ENCODE measurements at regions not wholly inside any gene's neighbourhood (a gene's known extent, or its start where the extent isn't known, plus 50 kb on each side); places are given as distances from the start of the nearest gene placed in this dataset.

- TF ChIP-seq USF2 (IDR thresholded peaks at IDR 0.05; ENCODE audit: borderline replicate concordance, low read depth, low read length) (no peak), TAF1 (IDR thresholded peaks at IDR 0.05; ENCODE audit: borderline replicate concordance, low read depth, low read length) (no peak)
These were observed 55.6 kb upstream of the TESK1 start (continued) for GRCh38 chr9:35549441-35549840.

- Histone ChIP-seq H3K9ac (no peak overlapping the region), H4K20me1 (ENCODE audit: insufficient read depth) (peaks cover 43% of the 10 kb centered on the region), H3K27me3 (ENCODE audit: insufficient read depth) (no peaks in the 10 kb centered on the region), H3K4me2 (no peak overlapping the region), H2AFZ (ENCODE audit: low read depth) (no peak overlapping the region), H3K9me3 (no peaks in the 10 kb centered on the region), H3K36me3 (replicated peaks in 1 of 2; ENCODE audit: control insufficient read depth in 1 of 2, insufficient read depth in 2 of 2, low read length in 1 of 2) (peaks cover 27% of the 10 kb centered on the region in 2 experiments), H3K27ac (ENCODE audit: low read depth in 2 of 2, low read length in 1 of 2) (peak overlapping the region in 1 of 2 experiments; percentile 38; a peak in 2 of 4 replicates), H3K4me3 (ENCODE audit: low read depth in 2 of 2, low read length in 1 of 2) (no peak overlapping the region), H3F3A (replicated peaks; ENCODE audit: insufficient read depth) (peaks cover 12% of the 10 kb centered on the region), H3K79me2 (ENCODE audit: insufficient read depth) (peaks cover 74% of the 10 kb centered on the region), H3K4me1 (ENCODE audit: control insufficient read depth in 1 of 2, insufficient read depth in 2 of 2, low read depth in 1 of 2, low read length in 1 of 2) (peaks cover 0 to 5% of the 10 kb centered on the region in 2 experiments; a peak in 2 of 4 replicates), H3K9me2 (no peaks in the 10 kb centered on the region)
- no peak for DNase-seq
- TF ChIP-seq EZH2phosphoT487 (IDR thresholded peaks at IDR 0.05; ENCODE audit: borderline replicate concordance, low read depth) (no peak), PBX3 (IDR thresholded peaks at IDR 0.05) (no peak), FOSL2 (IDR thresholded peaks at IDR 0.05; ENCODE audit: borderline replicate concordance, low read depth) (no peak), EP300 (IDR thresholded peaks at IDR 0.05; ENCODE audit: borderline replicate concordance in 1 of 2, low read depth in 1 of 2, low read length in 1 of 2) (no peak), SMC3 (IDR thresholded peaks at IDR 0.05; ENCODE audit: low read depth, low read length) (no peak), YY1 (IDR thresholded peaks at IDR 0.05; ENCODE audit: low read depth) (no peak), TEAD4 (IDR thresholded peaks at IDR 0.05; ENCODE audit: borderline replicate concordance, insufficient read depth) (no peak)
- ChIA-PET POLR2A (no interaction called here), CTCF (interaction anchor here (0.8 to 7.2 kb wide), 12 partner anchors 9 to 456 kb away, joined by 3 to 45 read pairs (median 7); partner anchors contain the start of genes PIGO, RUSC2 and STOML2)
- 85% methylated on average over 4 of the region's 4 CpGs for WGBS (ENCODE audit: low lambda C conversion rate)
These were observed 52.7 kb upstream of the TESK1 start for GRCh38 chr9:35552376-35552775.

- H3F3A ChIP-seq (replicated peaks; ENCODE audit: insufficient read depth): peaks cover 12% of the 10 kb centered on the region
- no peaks in the 10 kb centered on the region for H3K27me3 ChIP-seq (ENCODE audit: insufficient read depth)
- ChIA-PET CTCF (interaction anchor here (0.8 to 7.2 kb wide), 22 partner anchors 10 to 653 kb away, joined by 3 to 45 read pairs (median 9); partner anchors contain the start of genes PIGO, RUSC2 and STOML2), POLR2A (interaction anchor here (1.3 kb wide), 1 partner anchor 13 kb away, joined by 5 read pairs; no protein-coding TSS in a partner anchor)
- H3K36me3 ChIP-seq (replicated peaks in 1 of 2; ENCODE audit: control insufficient read depth in 1 of 2, insufficient read depth in 2 of 2, low read length in 1 of 2): peaks cover 26 to 29% of the 10 kb centered on the region in 2 experiments
- peak overlapping the region in 1 of 2 experiments; percentile 38; a peak in 2 of 4 replicates for H3K27ac ChIP-seq (ENCODE audit: low read depth in 2 of 2, low read length in 1 of 2)
- no peak for TF ChIP-seq CHD2 (IDR thresholded peaks at IDR 0.05; ENCODE audit: low read length, partially characterized antibody)
- no peaks in the 10 kb centered on the region for H3K9me3 ChIP-seq
- no peaks in the 10 kb centered on the region for H3K9me2 ChIP-seq
- no peak overlapping the region for H3K9ac ChIP-seq
- peaks cover 0 to 5% of the 10 kb centered on the region in 2 experiments; a peak in 2 of 4 replicates for H3K4me1 ChIP-seq (ENCODE audit: control insufficient read depth in 1 of 2, insufficient read depth in 2 of 2, low read depth in 1 of 2, low read length in 1 of 2)
- H3K4me2 ChIP-seq: peak overlapping the region; percentile 24
- H3K4me3 ChIP-seq (ENCODE audit: low read depth in 2 of 2, low read length in 1 of 2): no peak overlapping the region
- peaks cover 70% of the 10 kb centered on the region for H3K79me2 ChIP-seq (ENCODE audit: insufficient read depth)
- 67% methylated on average over 3 of the region's 3 CpGs for WGBS (ENCODE audit: low lambda C conversion rate)
- H2AFZ ChIP-seq (ENCODE audit: low read depth): no peak overlapping the region
- H4K20me1 ChIP-seq (ENCODE audit: insufficient read depth): peaks cover 41% of the 10 kb centered on the region
- no peak for DNase-seq
These were observed 52.2 kb upstream of the TESK1 start for GRCh38 chr9:35552837-35553236.
